Ovary (tissue), 3 donors: ENCODE measurements at regions not wholly inside any gene's neighbourhood (a gene's known extent, or its start where the extent isn't known, plus 50 kb on each side); places are given as distances from the start of the nearest gene placed in this dataset.

ENCODE experiments used
- POLR2A ChIP-seq: fragments of 450-650 bp; IDR thresholded peaks from one replicate; pipeline ENCODE4 v1.6.1; 2017; ENCODE audit warnings: antibody characterized with exemption, mild to moderate bottlenecking, moderate library complexity
- TF ChIP-seq, protein P1 (sequence below), 3 donors: fragments of 450-650 bp in 2 of 3; fragments of 200-600 bp in 1 of 3; IDR thresholded peaks; one replicate each; pipeline versions ENCODE4 v1.5.1 to v1.8.0; 2016 to 2022; ENCODE audit warnings: antibody characterized with exemption in 3 of 3, mild to moderate bottlenecking in 1 of 3
- donor health status: DM: no; HTN: no; CAD: no.

DNA sequence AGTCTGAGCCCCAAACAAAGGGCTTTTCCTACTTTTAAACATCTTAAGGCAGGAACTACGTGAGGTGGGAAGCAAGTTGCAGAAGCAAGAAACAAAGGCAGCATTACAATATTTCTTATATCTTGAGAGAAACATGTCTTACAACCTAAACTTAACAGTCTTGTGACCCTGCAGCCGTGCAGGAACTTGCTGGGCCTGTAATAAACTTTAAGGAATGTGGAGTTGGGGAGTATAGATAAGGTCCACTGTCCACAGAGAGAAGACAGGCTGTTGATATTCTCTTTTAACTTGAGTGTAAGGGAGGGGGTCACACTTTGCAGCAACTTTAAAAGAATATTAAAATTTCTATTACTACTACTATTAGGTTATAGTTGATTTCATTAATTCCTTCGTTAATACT, 214.6 kb upstream of the HTR2A start:
- TF ChIP-seq POLR2A = no peak
- TF ChIP-seq, protein P1, sequence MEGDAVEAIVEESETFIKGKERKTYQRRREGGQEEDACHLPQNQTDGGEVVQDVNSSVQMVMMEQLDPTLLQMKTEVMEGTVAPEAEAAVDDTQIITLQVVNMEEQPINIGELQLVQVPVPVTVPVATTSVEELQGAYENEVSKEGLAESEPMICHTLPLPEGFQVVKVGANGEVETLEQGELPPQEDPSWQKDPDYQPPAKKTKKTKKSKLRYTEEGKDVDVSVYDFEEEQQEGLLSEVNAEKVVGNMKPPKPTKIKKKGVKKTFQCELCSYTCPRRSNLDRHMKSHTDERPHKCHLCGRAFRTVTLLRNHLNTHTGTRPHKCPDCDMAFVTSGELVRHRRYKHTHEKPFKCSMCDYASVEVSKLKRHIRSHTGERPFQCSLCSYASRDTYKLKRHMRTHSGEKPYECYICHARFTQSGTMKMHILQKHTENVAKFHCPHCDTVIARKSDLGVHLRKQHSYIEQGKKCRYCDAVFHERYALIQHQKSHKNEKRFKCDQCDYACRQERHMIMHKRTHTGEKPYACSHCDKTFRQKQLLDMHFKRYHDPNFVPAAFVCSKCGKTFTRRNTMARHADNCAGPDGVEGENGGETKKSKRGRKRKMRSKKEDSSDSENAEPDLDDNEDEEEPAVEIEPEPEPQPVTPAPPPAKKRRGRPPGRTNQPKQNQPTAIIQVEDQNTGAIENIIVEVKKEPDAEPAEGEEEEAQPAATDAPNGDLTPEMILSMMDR (IDR thresholded peaks at IDR 0.05) = no peak
